IMR-90 (cell line): ENCODE measurements at regions not wholly inside any gene's neighbourhood (a gene's known extent, or its start where the extent isn't known, plus 50 kb on each side); places are given as distances from the start of the nearest gene placed in this dataset.

Source experiments
- ATAC-seq: fragments of 200-7000 bp; cut with Tn5 transposase; 2 replicates; pipeline ENCODE4 v1.9.1; 2020; ENCODE audit warnings: low read depth, mild to moderate bottlenecking, moderate library complexity
- BruUV-seq: library from RNA; stranded (reverse); fragments of 400-500 nt; replicated peaks from 2 replicates; lab custom pipeline; 2021; lab: Mats Ljungman, UMichigan
- CTCF ChIA-PET: fragments of 300-600 bp; formaldehyde crosslinking; extraction: SDS; loops from one replicate; lab custom pipeline; 2021; ENCODE audit warnings: antibody characterized with exemption; lab: Yijun Ruan, JAX
- POLR2A ChIA-PET: fragments of 300-600 bp; sonication (Branson Sonifier 250); formaldehyde crosslinking; loops from one replicate; lab custom pipeline; 2022; ENCODE audit warnings: antibody characterized with exemption; ENCODE audit not compliant: unreplicated experiment; lab: Charles Lee
- DNase-seq: peaks from one replicate; pipeline ENCODE4 v3.0.0; 2013
- H2AFZ ChIP-seq: replicated peaks from 2 replicates; pipeline ENCODE3; 2013; ENCODE audit warnings: low read length, mild to moderate bottlenecking; ENCODE audit not compliant: poor library complexity
- H2AK5ac ChIP-seq: 2 replicates; pipeline ENCODE4 v1.6.1; 2013; ENCODE audit warnings: low read depth, low read length, inconsistent platforms
- H2AK9ac ChIP-seq: replicated peaks from 2 replicates; pipeline ENCODE3; 2013; ENCODE audit warnings: mild to moderate bottlenecking, low read depth, low read length, moderate library complexity; ENCODE audit not compliant: poor library complexity
- H2BK120ac ChIP-seq: 2 replicates; pipeline ENCODE4 v1.6.1; 2013; ENCODE audit warnings: low read depth, low read length, inconsistent platforms
- H2BK15ac ChIP-seq: 3 replicates; pipeline ENCODE4 v1.6.1; 2013; ENCODE audit warnings: low read depth, low read length, inconsistent platforms
- H2BK20ac ChIP-seq: 2 replicates; pipeline ENCODE4 v1.6.1; 2013; ENCODE audit warnings: low read depth, mild to moderate bottlenecking, inconsistent platforms, low read length, moderate library complexity
- H2BK5ac ChIP-seq: 2 replicates; pipeline ENCODE4 v1.6.1; 2013; ENCODE audit warnings: mild to moderate bottlenecking, low read depth, low read length, inconsistent platforms; ENCODE audit not compliant: poor library complexity, severe bottlenecking
- H3K14ac ChIP-seq: replicated peaks from 2 replicates; pipeline ENCODE4 v1.6.1; 2013; ENCODE audit warnings: low read depth, low read length, inconsistent platforms
- H3K18ac ChIP-seq: 2 replicates; pipeline ENCODE4 v1.6.1; 2013; ENCODE audit warnings: low read depth, low read length, control low read depth
- H3K23ac ChIP-seq: 2 replicates; pipeline ENCODE4 v1.6.1; 2013; ENCODE audit warnings: low read depth, low read length, inconsistent platforms
- H3K27ac ChIP-seq: 2 replicates; pipeline ENCODE4 v1.5.1; 2013; ENCODE audit warnings: mild to moderate bottlenecking, control low read depth, low read length; ENCODE audit not compliant: insufficient read depth
- H3K27me3 ChIP-seq: 2 replicates; pipeline ENCODE4 v1.6.1; 2013; ENCODE audit warnings: low read length; ENCODE audit not compliant: control insufficient read depth, insufficient read depth
- H3K36me3 ChIP-seq: 2 replicates; pipeline ENCODE4 v1.6.1; 2013; ENCODE audit warnings: low read length, mixed read lengths; ENCODE audit not compliant: control insufficient read depth, insufficient read depth
- H3K4ac ChIP-seq: 2 replicates; pipeline ENCODE4 v1.6.1; 2013; ENCODE audit warnings: low read depth, low read length, inconsistent platforms
- H3K4me1 ChIP-seq: 2 replicates; pipeline ENCODE4 v1.6.1; 2013; ENCODE audit warnings: low read length, mixed read lengths; ENCODE audit not compliant: control insufficient read depth, insufficient read depth
- H3K4me2 ChIP-seq: 2 replicates; pipeline ENCODE4 v1.6.1; 2013; ENCODE audit warnings: low read depth, mild to moderate bottlenecking, control low read depth, low read length, moderate library complexity
- H3K4me3 ChIP-seq: 2 replicates; pipeline ENCODE4 v1.5.1; 2013; ENCODE audit warnings: low read depth, mild to moderate bottlenecking, control low read depth, low read length, moderate library complexity; ENCODE audit not compliant: insufficient read depth
- H3K56ac ChIP-seq: 2 replicates; pipeline ENCODE4 v1.6.1; 2013; ENCODE audit warnings: low read length, inconsistent platforms; ENCODE audit not compliant: insufficient read depth; ENCODE audit errors: extremely low read depth
- H3K79me1 ChIP-seq, 2 experiments: 2 replicates each; pipeline ENCODE4 v1.6.1; 2013; ENCODE audit warnings: low read length in 2 of 2, inconsistent platforms in 1 of 2, low read depth in 1 of 2
- H3K9ac ChIP-seq: 2 replicates; pipeline ENCODE4 v1.6.1; 2013; ENCODE audit warnings: low read depth, low read length, control low read depth
- H3K9me1 ChIP-seq: 2 replicates; pipeline ENCODE4 v1.6.1; 2013; ENCODE audit warnings: low read length, inconsistent platforms; ENCODE audit not compliant: insufficient read depth
- H3K9me3 ChIP-seq: 2 replicates; pipeline ENCODE4 v1.6.1; 2013; ENCODE audit warnings: low read length; ENCODE audit not compliant: control insufficient read depth, insufficient read depth
- H4K20me1 ChIP-seq: 2 replicates; pipeline ENCODE4 v1.6.1; 2013; ENCODE audit warnings: low read length, inconsistent platforms; ENCODE audit not compliant: insufficient read depth
- H4K5ac ChIP-seq: 2 replicates; pipeline ENCODE4 v1.6.1; 2013; ENCODE audit warnings: mild to moderate bottlenecking, low read depth, low read length, control low read depth
- H4K8ac ChIP-seq, 2 experiments: 2 replicates each; pipeline ENCODE4 v1.6.1; 2013; ENCODE audit warnings: low read depth in 2 of 2, low read length in 2 of 2, control low read depth in 1 of 2, inconsistent platforms in 1 of 2
- H4K91ac ChIP-seq: 2 replicates; pipeline ENCODE4 v1.6.1; 2013; ENCODE audit warnings: low read depth, low read length, inconsistent platforms; ENCODE audit not compliant: insufficient read depth
- BHLHE40 ChIP-seq: fragments of 150-350 bp; IDR thresholded peaks from 2 replicates; pipeline ENCODE4 v1.6.1; 2016; ENCODE audit warnings: mild to moderate bottlenecking, low read depth, low read length
- CEBPB ChIP-seq: IDR thresholded peaks from 2 replicates; pipeline ENCODE4 v1.6.1; 2012; ENCODE audit warnings: low read depth, low read length, improper control_type of control experiment
- CHD1 ChIP-seq: IDR thresholded peaks from 2 replicates; pipeline ENCODE4 v1.6.1; 2012; ENCODE audit warnings: low read depth, low read length, improper control_type of control experiment
- CTCF ChIP-seq: conservative IDR thresholded peaks from 2 replicates; pipeline ENCODE4 v1.5.1; 2012; ENCODE audit warnings: mild to moderate bottlenecking, low read depth, low read length, improper control_type of control experiment
- FOS ChIP-seq: fragments of 150-350 bp; IDR thresholded peaks from 2 replicates; pipeline ENCODE4 v1.6.1; 2016; ENCODE audit warnings: low read depth, low read length
- MAFK ChIP-seq: IDR thresholded peaks from 2 replicates; pipeline ENCODE4 v1.6.1; 2012; ENCODE audit warnings: low read depth, low read length, improper control_type of control experiment
- MXI1 ChIP-seq: IDR thresholded peaks from 2 replicates; pipeline ENCODE4 v1.6.1; 2012; ENCODE audit warnings: low read depth, mild to moderate bottlenecking, low read length, moderate library complexity, borderline replicate concordance
- POLR2A ChIP-seq: IDR thresholded peaks from 2 replicates; pipeline ENCODE4 v1.6.1; 2012; ENCODE audit warnings: mild to moderate bottlenecking, low read depth, low read length
- RAD21 ChIP-seq: IDR thresholded peaks from 2 replicates; pipeline ENCODE4 v1.6.1; 2012; ENCODE audit warnings: low read length, improper control_type of control experiment
- RFX5 ChIP-seq: IDR thresholded peaks from 2 replicates; pipeline ENCODE4 v1.8.0; 2012; ENCODE audit warnings: low read depth, mild to moderate bottlenecking, low read length, moderate library complexity
- SMC3 ChIP-seq: fragments of 150-350 bp; IDR thresholded peaks from 2 replicates; pipeline ENCODE4 v1.6.1; 2016; ENCODE audit warnings: low read depth, mild to moderate bottlenecking, antibody characterized with exemption, low read length, moderate library complexity
- USF2 ChIP-seq: fragments of 150-350 bp; IDR thresholded peaks from 2 replicates; pipeline ENCODE4 v1.6.1; 2017; ENCODE audit warnings: mild to moderate bottlenecking, antibody characterized with exemption, low read length, low read depth
- WGBS, 2 experiments: methylation state at CpG; one replicate each; pipeline versions ENCODE4 v1.1.5 to v1.1.7; 2013; ENCODE audit warnings: missing lambda C conversion rate in 2 of 2; ENCODE audit not compliant: insufficient read length in 1 of 2; ENCODE audit errors: extremely low coverage in 2 of 2; 5-methylcytosine and 5-hydroxymethylcytosine counted together
- dilution Hi-C: fragments of 300-500 bp; cut with HindIII; formaldehyde crosslinking; loops from one replicate; pipeline ENCODE4 v1.14.3; 2018; ENCODE audit warnings: low sequenced_read_pairs; ENCODE audit not compliant: unreplicated experiment
- in situ Hi-C: fragments of 300-500 bp; cut with MboI; formaldehyde crosslinking; loops from 3 replicates; pipeline ENCODE4 v1.14.3; 2019; ENCODE audit warnings: low sequenced_read_pairs, inconsistent platforms, mixed read lengths
- intact Hi-C: fragments of 100-400 bp; cut with micrococcal nuclease; formaldehyde crosslinking; loops from 2 replicates; pipeline ENCODE4 v1.10.0; 2022

- POLR2A ChIA-PET, result no interaction called here
- H3K27me3 ChIP-seq, result no peaks in the 10 kb centered on the region
- no peak overlapping the region for H3K4ac ChIP-seq
- no peak overlapping the region for H3K14ac ChIP-seq
- H3K56ac ChIP-seq, result no peak overlapping the region
- TF ChIP-seq RAD21, result no peak
- no peak for TF ChIP-seq POLR2A
- TF ChIP-seq MAFK, result no peak
- no peak for TF ChIP-seq CEBPB
- TF ChIP-seq RFX5, result no peak
- TF ChIP-seq SMC3, result no peak
- TF ChIP-seq CTCF, result no peak
- TF ChIP-seq FOS, result no peak
- no peak for TF ChIP-seq MXI1
- TF ChIP-seq BHLHE40, result no peak
- no peak for TF ChIP-seq CHD1
- no peak for TF ChIP-seq USF2
- WGBS, 2 experiments, result 28% methylated on average over 3 of the region's 7 CpGs; no CpG with 5 or more reads in 1 of the 2 experiments
- no peak overlapping the region for H2AFZ ChIP-seq
- dilution Hi-C loops (no loop called here), intact Hi-C loops (loop anchor here (5.0 kb wide), 1 partner anchor 935 kb away; no protein-coding TSS in a partner anchor), in situ Hi-C loops (no loop called here)
- no peak overlapping the region for H2BK120ac ChIP-seq
- H2BK15ac ChIP-seq, result no peak overlapping the region
- no peak overlapping the region for H2AK5ac ChIP-seq
- no peak overlapping the region for H4K5ac ChIP-seq
- H4K91ac ChIP-seq, result no peak overlapping the region
- H3K79me1 ChIP-seq, result no peaks in the 10 kb centered on the region
- no peaks in the 10 kb centered on the region for H3K36me3 ChIP-seq
- H3K18ac ChIP-seq, result no peak overlapping the region
- no peak overlapping the region for H3K9ac ChIP-seq
- H3K4me1 ChIP-seq, result no peaks in the 10 kb centered on the region
- no peaks in the 10 kb centered on the region for H3K9me3 ChIP-seq
- H3K27ac ChIP-seq, result no peak overlapping the region
- BruUV-seq, result no TSS peak
- H3K4me3 ChIP-seq, result no peak overlapping the region
- H3K4me2 ChIP-seq, result no peak overlapping the region
- DNase-seq, result no peak
- H2BK20ac ChIP-seq, result no peak overlapping the region
- H4K8ac ChIP-seq, result no peak overlapping the region
- ATAC-seq, result no peak
- H3K9me1 ChIP-seq, result no peaks in the 10 kb centered on the region
- CTCF ChIA-PET, result no interaction called here
- H3K23ac ChIP-seq, result no peak overlapping the region
- H4K20me1 ChIP-seq, result no peaks in the 10 kb centered on the region
- no peak overlapping the region for H2AK9ac ChIP-seq
- H2BK5ac ChIP-seq, result no peak overlapping the region
These were observed 73.5 kb upstream of the TMPRSS15 start for GRCh38 chr21:18477043-18477442.
